PFSK-1 (cell line): ENCODE measurements at regions not wholly inside any gene's neighbourhood (a gene's known extent, or its start where the extent isn't known, plus 50 kb on each side); places are given as distances from the start of the nearest gene placed in this dataset.

Experiments
- POLR2AphosphoS5 ChIP-seq: IDR thresholded peaks from 2 replicates; pipeline ENCODE4 v1.6.1; 2012; ENCODE audit warnings: low read depth, mild to moderate bottlenecking, control low read depth, low read length, moderate library complexity
- TF ChIP-seq, protein P1 (sequence below), 2 experiments: IDR thresholded peaks; 2 replicates each; pipeline versions ENCODE4 v1.6.1 to v1.8.0; 2011 to 2012; ENCODE audit warnings: low read depth in 2 of 2, low read length in 2 of 2, control low read depth in 1 of 2, inconsistent platforms in 1 of 2, mild to moderate bottlenecking in 1 of 2, moderate library complexity in 1 of 2; ENCODE audit not compliant: insufficient read depth in 1 of 2

GRCh38 chr11:131288521-131289091, 81.8 kb upstream of the NTM start:
- no peak for TF ChIP-seq POLR2AphosphoS5
- TF ChIP-seq, protein P1, sequence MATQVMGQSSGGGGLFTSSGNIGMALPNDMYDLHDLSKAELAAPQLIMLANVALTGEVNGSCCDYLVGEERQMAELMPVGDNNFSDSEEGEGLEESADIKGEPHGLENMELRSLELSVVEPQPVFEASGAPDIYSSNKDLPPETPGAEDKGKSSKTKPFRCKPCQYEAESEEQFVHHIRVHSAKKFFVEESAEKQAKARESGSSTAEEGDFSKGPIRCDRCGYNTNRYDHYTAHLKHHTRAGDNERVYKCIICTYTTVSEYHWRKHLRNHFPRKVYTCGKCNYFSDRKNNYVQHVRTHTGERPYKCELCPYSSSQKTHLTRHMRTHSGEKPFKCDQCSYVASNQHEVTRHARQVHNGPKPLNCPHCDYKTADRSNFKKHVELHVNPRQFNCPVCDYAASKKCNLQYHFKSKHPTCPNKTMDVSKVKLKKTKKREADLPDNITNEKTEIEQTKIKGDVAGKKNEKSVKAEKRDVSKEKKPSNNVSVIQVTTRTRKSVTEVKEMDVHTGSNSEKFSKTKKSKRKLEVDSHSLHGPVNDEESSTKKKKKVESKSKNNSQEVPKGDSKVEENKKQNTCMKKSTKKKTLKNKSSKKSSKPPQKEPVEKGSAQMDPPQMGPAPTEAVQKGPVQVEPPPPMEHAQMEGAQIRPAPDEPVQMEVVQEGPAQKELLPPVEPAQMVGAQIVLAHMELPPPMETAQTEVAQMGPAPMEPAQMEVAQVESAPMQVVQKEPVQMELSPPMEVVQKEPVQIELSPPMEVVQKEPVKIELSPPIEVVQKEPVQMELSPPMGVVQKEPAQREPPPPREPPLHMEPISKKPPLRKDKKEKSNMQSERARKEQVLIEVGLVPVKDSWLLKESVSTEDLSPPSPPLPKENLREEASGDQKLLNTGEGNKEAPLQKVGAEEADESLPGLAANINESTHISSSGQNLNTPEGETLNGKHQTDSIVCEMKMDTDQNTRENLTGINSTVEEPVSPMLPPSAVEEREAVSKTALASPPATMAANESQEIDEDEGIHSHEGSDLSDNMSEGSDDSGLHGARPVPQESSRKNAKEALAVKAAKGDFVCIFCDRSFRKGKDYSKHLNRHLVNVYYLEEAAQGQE (IDR thresholded peaks at IDR 0.05; ENCODE audit: insufficient read depth in 1 of 2, low read depth in 2 of 2, low read length in 2 of 2) = no peak
